Neural cell (in vitro differentiated cells): ENCODE measurements at regions not wholly inside any gene's neighbourhood (a gene's known extent, or its start where the extent isn't known, plus 50 kb on each side); places are given as distances from the start of the nearest gene placed in this dataset.

Experiments
- H2AFZ ChIP-seq: fragments of 200-600, 300-800 bp; sonication (generic), shearing (Covaris generic); 2 replicates; pipeline ENCODE4 v1.6.0; 2014; ENCODE audit warnings: low read depth, mild to moderate bottlenecking, antibody characterized with exemption, low read length, moderate library complexity
- H3F3A ChIP-seq: fragments of 200-600 bp; shearing (Covaris generic); 2 replicates; pipeline ENCODE4 v1.6.1; 2016; ENCODE audit warnings: mild to moderate bottlenecking, moderate library complexity, mixed read lengths, antibody characterized with exemption, low read length; ENCODE audit not compliant: insufficient read depth, poor library complexity, severe bottlenecking
- H3K27ac ChIP-seq: fragments of 200-600, 300-800 bp; sonication (generic), shearing (Covaris generic); 2 replicates; pipeline ENCODE4 v1.5.1; 2014; ENCODE audit warnings: mild to moderate bottlenecking, low read length, moderate library complexity
- H3K27me3 ChIP-seq: fragments of 300-800, 200-600 bp; sonication (generic), shearing (Covaris generic); 2 replicates; pipeline ENCODE4 v1.6.0; 2014; ENCODE audit warnings: mild to moderate bottlenecking, low read depth, low read length, moderate library complexity; ENCODE audit not compliant: insufficient read depth
- H3K36me3 ChIP-seq: fragments of 300-800, 200-600 bp; sonication (generic), shearing (Covaris generic); 2 replicates; pipeline ENCODE4 v1.5.1; 2014; ENCODE audit warnings: mild to moderate bottlenecking, antibody characterized with exemption, low read length, moderate library complexity; ENCODE audit not compliant: insufficient read depth
- H3K4me2 ChIP-seq: fragments of 300-800, 200-600 bp; sonication (generic), shearing (Covaris generic); 2 replicates; pipeline ENCODE4 v1.6.0; 2014; ENCODE audit warnings: mild to moderate bottlenecking, low read length
- H3K4me3 ChIP-seq: fragments of 300-800, 200-600 bp; sonication (generic), shearing (Covaris generic); 2 replicates; pipeline ENCODE4 v1.5.1; 2014; ENCODE audit warnings: mild to moderate bottlenecking, low read length, moderate library complexity
- H3K79me2 ChIP-seq: fragments of 200-600 bp; shearing (Covaris generic); replicated peaks from 2 replicates; pipeline ENCODE4 v1.6.0; 2014; ENCODE audit warnings: mild to moderate bottlenecking, low read length, moderate library complexity; ENCODE audit not compliant: insufficient read depth
- H3K9ac ChIP-seq: fragments of 300-800, 200-600 bp; sonication (generic), shearing (Covaris generic); 2 replicates; pipeline ENCODE4 v1.6.1; 2016; ENCODE audit warnings: mild to moderate bottlenecking, low read length, mixed read lengths
- H3K9me2 ChIP-seq: fragments of 200-600 bp; shearing (Covaris generic); 2 replicates; pipeline ENCODE4 v1.6.1; 2016; ENCODE audit warnings: mild to moderate bottlenecking, low read length, mixed read lengths; ENCODE audit not compliant: insufficient read depth
- H3K9me3 ChIP-seq: fragments of 200-600, 300-800 bp; sonication (generic), shearing (Covaris generic); 2 replicates; pipeline ENCODE4 v1.6.1; 2016; ENCODE audit warnings: mild to moderate bottlenecking, mixed run types, low read length, moderate library complexity, mixed read lengths
- H4K20me1 ChIP-seq: fragments of 200-600 bp; shearing (Covaris generic); 2 replicates; pipeline ENCODE4 v1.6.1; 2016; ENCODE audit warnings: mild to moderate bottlenecking, mixed run types; ENCODE audit not compliant: insufficient read depth
- EP300 ChIP-seq: fragments of 450-650 bp; conservative IDR thresholded peaks from 2 replicates; pipeline ENCODE4 v1.6.1; 2014; ENCODE audit warnings: antibody characterized with exemption, mild to moderate bottlenecking, moderate library complexity; ENCODE audit not compliant: poor library complexity, severe bottlenecking
- EZH2 ChIP-seq: fragments of 200-600, 300-800 bp; shearing (Covaris generic), sonication (generic); IDR thresholded peaks from 2 replicates; pipeline ENCODE4 v1.6.1; 2014; ENCODE audit warnings: antibody characterized with exemption, low read length, borderline replicate concordance, mild to moderate bottlenecking; ENCODE audit not compliant: insufficient read depth, poor library complexity, severe bottlenecking
- MXI1 ChIP-seq: fragments of 450-650 bp; conservative IDR thresholded peaks from 2 replicates; pipeline ENCODE4 v1.6.1; 2014; ENCODE audit warnings: antibody characterized with exemption, mild to moderate bottlenecking; ENCODE audit not compliant: poor library complexity, severe bottlenecking
- POLR2AphosphoS5 ChIP-seq: IDR thresholded peaks from 2 replicates; pipeline ENCODE4 v1.6.1; 2012
- RAD21 ChIP-seq: fragments of 450-650 bp; conservative IDR thresholded peaks from 2 replicates; pipeline ENCODE4 v1.6.1; 2014; ENCODE audit warnings: antibody characterized with exemption, mild to moderate bottlenecking, moderate library complexity
- SMC3 ChIP-seq: fragments of 450-650 bp; conservative IDR thresholded peaks from 2 replicates; pipeline ENCODE4 v1.6.1; 2014; ENCODE audit warnings: antibody characterized with exemption, mild to moderate bottlenecking, moderate library complexity; ENCODE audit not compliant: poor library complexity
- TAF1 ChIP-seq: IDR thresholded peaks from 2 replicates; pipeline ENCODE4 v1.6.1; 2012; ENCODE audit warnings: low read depth
- TF ChIP-seq, protein P1 (sequence below): fragments of 450-650 bp; IDR thresholded peaks from 2 replicates; pipeline ENCODE4 v1.5.1; 2014; ENCODE audit warnings: antibody characterized with exemption, mild to moderate bottlenecking, moderate library complexity; ENCODE audit not compliant: poor library complexity, severe bottlenecking
- TF ChIP-seq, protein P2 (sequence below): IDR thresholded peaks from 2 replicates; pipeline ENCODE4 v1.6.1; 2012; ENCODE audit warnings: borderline replicate concordance

DNA sequence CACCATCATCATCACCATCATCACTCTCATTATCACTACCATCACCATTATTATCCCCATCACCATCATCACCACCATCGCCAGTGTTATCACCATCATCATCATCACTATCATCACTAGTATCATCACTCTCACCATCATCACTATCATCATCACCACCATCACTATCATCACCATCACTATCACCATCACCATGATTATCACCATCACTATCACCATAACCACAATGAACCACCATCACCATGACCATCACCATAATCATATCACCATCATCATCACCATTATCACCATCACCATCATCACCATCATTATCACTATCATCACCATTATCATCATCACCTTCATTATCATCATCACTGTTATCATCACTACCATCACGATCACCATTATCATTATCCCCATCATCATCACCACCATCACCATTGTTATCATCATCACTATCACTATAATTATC is 326.7 kb downstream of the BRD1 start:
- Histone ChIP-seq H3K9me3 (no peaks in the 10 kb centered on the region), H4K20me1 (no peaks in the 10 kb centered on the region), H3K9me2 (no peaks in the 10 kb centered on the region), H3F3A (no peaks in the 10 kb centered on the region), H2AFZ (no peak overlapping the region), H3K27ac (no peak overlapping the region), H3K27me3 (no peaks in the 10 kb centered on the region), H3K4me2 (no peak overlapping the region), H3K9ac (no peak overlapping the region), H3K79me2 (no peaks in the 10 kb centered on the region), H3K36me3 (no peaks in the 10 kb centered on the region), H3K4me3 (no peak overlapping the region)
- TF ChIP-seq EP300 (no peak), SMC3 (no peak), TAF1 (no peak), RAD21 (no peak), POLR2AphosphoS5 (no peak), MXI1 (no peak), EZH2 (no peak)
- TF ChIP-seq, protein P1, sequence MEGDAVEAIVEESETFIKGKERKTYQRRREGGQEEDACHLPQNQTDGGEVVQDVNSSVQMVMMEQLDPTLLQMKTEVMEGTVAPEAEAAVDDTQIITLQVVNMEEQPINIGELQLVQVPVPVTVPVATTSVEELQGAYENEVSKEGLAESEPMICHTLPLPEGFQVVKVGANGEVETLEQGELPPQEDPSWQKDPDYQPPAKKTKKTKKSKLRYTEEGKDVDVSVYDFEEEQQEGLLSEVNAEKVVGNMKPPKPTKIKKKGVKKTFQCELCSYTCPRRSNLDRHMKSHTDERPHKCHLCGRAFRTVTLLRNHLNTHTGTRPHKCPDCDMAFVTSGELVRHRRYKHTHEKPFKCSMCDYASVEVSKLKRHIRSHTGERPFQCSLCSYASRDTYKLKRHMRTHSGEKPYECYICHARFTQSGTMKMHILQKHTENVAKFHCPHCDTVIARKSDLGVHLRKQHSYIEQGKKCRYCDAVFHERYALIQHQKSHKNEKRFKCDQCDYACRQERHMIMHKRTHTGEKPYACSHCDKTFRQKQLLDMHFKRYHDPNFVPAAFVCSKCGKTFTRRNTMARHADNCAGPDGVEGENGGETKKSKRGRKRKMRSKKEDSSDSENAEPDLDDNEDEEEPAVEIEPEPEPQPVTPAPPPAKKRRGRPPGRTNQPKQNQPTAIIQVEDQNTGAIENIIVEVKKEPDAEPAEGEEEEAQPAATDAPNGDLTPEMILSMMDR = no peak
- TF ChIP-seq, protein P2, sequence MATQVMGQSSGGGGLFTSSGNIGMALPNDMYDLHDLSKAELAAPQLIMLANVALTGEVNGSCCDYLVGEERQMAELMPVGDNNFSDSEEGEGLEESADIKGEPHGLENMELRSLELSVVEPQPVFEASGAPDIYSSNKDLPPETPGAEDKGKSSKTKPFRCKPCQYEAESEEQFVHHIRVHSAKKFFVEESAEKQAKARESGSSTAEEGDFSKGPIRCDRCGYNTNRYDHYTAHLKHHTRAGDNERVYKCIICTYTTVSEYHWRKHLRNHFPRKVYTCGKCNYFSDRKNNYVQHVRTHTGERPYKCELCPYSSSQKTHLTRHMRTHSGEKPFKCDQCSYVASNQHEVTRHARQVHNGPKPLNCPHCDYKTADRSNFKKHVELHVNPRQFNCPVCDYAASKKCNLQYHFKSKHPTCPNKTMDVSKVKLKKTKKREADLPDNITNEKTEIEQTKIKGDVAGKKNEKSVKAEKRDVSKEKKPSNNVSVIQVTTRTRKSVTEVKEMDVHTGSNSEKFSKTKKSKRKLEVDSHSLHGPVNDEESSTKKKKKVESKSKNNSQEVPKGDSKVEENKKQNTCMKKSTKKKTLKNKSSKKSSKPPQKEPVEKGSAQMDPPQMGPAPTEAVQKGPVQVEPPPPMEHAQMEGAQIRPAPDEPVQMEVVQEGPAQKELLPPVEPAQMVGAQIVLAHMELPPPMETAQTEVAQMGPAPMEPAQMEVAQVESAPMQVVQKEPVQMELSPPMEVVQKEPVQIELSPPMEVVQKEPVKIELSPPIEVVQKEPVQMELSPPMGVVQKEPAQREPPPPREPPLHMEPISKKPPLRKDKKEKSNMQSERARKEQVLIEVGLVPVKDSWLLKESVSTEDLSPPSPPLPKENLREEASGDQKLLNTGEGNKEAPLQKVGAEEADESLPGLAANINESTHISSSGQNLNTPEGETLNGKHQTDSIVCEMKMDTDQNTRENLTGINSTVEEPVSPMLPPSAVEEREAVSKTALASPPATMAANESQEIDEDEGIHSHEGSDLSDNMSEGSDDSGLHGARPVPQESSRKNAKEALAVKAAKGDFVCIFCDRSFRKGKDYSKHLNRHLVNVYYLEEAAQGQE = no peak

DNA sequence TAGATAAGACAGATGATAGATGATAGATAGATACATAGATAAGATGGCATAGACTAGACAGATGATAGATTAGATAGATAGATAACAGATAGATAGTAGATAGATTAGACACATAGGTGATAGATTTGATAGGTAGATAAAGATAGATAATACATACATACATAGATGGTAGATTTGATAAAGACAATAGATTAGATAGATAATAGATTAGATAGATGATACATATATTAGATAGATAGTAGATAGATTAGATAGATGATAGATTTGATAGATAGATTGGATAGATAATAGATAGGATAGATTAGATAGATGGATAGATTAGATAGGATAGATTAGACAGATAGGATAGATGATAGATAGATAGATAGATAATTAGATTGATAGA is 327.6 kb downstream of the BRD1 start:
- no peak overlapping the region for H3K4me2 ChIP-seq
- H3K27ac ChIP-seq = no peak overlapping the region
- H3K4me3 ChIP-seq = no peak overlapping the region
- H3K27me3 ChIP-seq = no peaks in the 10 kb centered on the region
- no peak for TF ChIP-seq EZH2
- no peak for TF ChIP-seq EP300
- TF ChIP-seq POLR2AphosphoS5 = no peak
- TF ChIP-seq, protein P2 = no peak
- TF ChIP-seq, protein P1 = no peak
- no peak for TF ChIP-seq SMC3
- no peak for TF ChIP-seq RAD21
- no peak for TF ChIP-seq TAF1
- no peak for TF ChIP-seq MXI1
- H2AFZ ChIP-seq = no peak overlapping the region
- H3K36me3 ChIP-seq = no peaks in the 10 kb centered on the region
- no peak overlapping the region for H3K9ac ChIP-seq
- H3K79me2 ChIP-seq = no peaks in the 10 kb centered on the region
- no peaks in the 10 kb centered on the region for H3F3A ChIP-seq
- no peaks in the 10 kb centered on the region for H3K9me3 ChIP-seq
- H4K20me1 ChIP-seq = no peaks in the 10 kb centered on the region
- no peaks in the 10 kb centered on the region for H3K9me2 ChIP-seq
